GOT3 (cell line): ENCODE measurements at regions not wholly inside any gene's neighbourhood (a gene's known extent, or its start where the extent isn't known, plus 50 kb on each side); places are given as distances from the start of the nearest gene placed in this dataset.

Experiments
- DNase-seq: peaks from one replicate; lab custom pipeline; 2025; ENCODE audit warnings: mixed read lengths; lab: John Stamatoyannopoulos, UW

DNA sequence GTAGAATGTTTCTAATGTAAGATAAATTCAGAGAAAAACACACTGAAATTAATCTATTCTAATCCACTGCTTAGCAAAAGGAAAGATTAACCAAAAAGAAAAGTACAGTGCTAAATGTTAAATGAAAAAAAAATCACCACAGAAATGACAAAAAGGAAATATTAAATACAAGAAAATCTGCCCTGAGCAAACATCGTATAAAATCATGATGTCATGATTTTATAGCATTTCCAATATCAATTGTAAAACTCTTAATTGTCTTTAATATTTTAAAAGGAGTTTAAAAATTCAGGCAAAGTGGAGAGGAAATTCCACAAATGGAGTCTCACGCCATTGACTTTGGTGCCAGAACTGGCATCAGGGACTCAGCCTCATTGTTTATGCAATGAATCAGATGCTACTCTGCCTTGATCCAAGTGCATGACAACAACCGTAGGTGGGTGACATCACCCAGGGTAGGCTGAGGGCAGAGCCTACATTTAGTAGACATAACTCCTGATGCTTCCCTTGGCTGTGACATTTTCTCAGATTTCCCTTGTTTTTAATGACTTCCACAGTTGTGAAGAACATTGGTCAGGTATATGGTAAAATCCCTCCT is 696.8 kb downstream of the SEMA5A start:
- no peak for DNase-seq

DNA sequence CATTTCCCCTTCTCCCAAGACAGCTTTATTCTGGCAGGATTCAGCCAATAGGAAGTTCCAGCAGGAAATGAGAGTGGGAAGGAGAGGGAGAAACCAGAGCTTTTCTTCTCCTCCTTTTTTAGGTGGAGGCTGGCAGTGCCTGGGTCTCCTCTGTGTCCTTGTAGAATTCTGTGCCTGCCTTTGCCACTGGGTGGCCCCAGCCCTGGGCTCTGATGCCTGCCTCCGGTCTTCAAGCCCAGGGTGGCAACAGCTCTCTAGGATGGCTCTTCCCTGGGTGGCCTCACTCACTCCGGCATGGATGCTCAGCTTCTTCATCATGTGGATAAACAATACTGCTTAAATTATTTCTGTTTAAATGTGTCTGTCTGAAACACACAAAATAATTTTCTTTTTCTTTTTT is 694.8 kb downstream of the SEMA5A start:
- DNase-seq = no peak

DNA sequence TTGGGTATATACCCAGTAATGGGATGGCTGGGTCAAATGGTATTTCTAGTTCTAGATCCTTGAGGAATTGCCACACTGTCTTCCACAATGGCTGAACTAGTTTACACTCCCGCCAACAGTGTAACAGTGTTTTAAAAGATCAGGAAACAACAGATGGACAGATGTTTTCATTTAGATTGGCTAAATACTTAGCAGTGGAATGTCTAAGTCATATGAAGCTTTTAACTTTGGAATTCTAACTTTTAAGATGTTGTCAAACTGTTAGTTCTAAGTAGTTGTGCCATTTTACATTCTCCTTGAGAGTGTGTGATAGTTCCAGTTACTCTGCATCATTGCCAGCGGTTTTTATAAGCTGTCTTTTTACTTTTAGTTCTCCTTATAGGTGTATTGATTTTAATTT is 688.8 kb downstream of the SEMA5A start:
- no peak for DNase-seq

DNA sequence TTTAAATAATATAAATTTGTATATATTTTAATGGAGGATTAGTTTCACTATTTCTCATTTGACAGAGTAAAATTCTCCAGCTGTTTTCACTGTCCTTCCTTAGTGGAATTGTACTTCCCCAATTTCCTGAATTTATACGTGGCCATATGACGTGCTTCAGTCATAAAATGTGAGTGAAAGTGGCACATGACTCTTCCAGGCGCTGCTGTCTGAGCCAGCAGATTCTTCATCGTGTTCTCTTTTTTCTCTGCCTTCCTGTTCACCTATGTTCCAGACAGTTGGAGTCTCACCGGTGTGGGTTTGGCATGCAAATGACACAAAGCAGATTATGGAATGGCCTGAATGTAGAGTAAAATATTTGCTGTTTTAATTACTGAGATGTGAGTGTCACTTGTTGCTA is 684.1 kb downstream of the SEMA5A start:
- no peak for DNase-seq

DNA sequence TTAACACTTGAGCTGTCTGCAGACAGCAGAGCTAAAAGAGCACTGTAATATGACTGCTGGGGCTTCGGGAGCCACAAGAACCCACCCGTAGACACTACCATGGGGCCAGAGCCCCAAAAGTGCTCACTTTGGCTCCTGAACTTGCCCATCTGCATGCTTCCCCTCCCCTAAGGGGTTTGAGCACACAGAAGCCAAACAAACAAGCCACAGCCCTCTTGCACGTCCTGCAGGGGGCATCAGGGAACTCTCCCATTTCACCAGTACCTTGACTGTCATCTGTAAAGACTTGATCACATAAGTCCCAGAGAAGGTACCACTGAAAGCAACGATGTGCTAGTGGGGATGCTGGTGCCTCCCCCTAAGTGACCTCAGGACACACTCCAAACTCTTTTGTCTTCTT is 681.8 kb downstream of the SEMA5A start:
- DNase-seq = no peak

DNA sequence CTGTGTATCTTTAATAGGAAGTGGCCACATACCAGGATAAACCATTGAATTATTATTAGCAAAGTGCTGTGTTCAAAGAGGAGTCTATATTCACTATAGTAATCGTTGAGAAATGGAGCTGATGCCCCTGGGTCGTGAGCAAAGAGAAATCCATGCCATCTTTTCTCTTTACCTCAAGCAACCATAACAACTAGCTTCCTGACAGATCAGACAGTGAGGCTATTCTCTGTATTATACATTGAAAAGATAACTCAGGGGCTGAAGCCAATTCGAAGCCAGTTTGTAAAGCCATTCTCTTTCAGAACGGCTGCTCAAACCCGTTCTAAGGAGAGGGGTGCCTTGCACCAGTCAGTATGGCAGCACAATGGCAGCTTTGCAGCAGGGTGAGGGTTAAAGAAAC is 680.6 kb downstream of the SEMA5A start:
- no peak for DNase-seq

DNA sequence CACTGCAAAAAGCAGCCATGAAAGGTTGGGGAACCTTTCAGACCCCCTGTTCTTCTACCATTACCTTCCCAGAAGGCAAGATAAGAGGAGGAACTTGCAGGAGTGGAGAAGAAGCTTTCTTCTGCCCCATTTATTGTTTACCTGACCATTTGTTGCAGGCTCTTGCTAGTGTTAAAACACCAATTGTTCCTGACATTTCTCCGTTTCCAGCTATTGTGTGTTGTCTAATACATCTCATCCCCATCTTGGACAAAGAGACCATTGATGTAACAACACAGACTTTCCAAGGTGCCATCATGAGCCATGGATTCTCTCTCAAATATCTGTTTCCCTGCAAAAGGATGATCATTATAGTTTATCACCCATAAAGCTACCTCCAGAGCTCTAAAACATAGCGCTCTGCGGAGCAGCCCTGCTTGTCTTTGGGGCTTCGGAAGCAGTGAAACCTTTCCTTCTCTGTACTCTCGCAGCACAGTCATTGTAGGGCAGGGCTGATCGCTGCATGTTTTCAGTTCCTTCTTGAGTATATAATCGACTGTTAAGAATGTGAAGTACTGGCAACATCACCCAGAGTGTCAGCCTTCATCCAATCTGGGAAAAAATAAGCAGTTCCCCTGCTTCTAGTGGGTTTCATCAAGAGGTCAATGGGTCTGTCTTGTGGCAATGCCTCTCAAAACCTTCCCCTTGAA is 680.0 kb downstream of the SEMA5A start:
- no peak for DNase-seq

DNA sequence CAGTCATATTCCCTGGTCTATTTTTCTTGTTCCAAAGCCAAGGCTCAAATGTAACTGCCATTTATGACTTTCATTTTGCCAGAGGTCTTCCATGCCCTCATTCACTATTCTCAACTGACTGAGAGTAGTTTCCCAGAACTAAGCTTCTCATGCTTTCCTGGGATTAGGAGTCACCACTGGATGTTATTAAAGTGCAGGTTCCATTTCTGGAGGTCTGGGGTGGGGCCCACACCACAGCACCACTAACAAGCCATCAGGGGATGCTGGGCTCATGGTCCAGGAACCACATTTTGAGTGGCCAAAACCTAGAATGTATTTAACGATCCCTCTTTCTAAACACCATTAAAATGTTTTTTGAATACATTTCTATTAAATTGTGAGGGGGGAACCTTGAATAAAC is 677.6 kb downstream of the SEMA5A start:
- no peak for DNase-seq

DNA sequence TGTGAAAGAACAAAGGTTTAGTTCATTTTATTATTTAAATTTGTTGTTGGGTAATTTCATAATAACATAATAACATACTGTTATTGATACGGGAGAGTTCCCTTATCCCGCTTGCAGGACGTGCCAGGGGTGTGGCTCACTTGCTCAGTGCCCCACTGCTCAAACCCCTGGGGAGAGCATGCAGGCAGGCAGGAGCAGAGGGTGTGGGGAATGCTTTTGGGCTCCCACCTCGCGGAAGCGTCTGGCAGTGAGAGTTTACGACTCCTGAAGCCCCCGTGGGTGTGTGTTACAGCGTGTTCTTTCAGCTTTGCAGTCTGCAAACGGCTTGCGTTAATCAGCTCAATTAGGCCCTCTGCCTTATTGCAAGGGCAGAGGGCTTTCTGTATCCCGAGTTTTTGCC is 675.9 kb downstream of the SEMA5A start:
- no peak for DNase-seq

DNA sequence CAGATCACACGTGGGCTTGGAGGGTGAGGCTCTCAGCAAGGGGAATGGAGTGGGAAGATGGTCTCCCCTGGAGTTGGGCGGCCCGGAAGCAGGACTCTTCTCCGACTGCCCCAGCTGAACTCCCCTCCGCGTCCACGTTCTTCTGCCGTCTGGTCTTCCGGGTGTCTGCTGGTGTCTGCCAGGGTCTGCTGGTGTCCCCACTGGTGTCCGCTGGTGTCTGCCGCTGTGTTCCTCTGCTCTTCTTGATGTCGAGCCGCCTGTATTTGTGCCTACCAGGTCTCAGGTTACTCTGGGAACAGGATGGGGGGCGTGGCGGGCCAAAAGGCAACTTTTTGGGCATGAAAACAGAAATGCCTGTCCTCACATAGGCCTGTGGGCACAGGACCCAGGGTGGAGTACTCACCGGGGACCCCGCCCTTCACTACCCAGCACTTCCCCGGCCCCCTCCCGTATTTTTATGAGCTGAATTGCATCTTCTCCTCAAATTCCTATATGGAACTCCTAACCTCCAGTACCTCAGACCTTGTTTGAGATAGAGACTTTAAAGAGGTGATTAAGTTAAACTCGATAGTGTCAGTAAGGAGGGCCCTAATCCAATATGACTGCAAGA is 675.4 kb downstream of the SEMA5A start:
- no peak for DNase-seq

DNA sequence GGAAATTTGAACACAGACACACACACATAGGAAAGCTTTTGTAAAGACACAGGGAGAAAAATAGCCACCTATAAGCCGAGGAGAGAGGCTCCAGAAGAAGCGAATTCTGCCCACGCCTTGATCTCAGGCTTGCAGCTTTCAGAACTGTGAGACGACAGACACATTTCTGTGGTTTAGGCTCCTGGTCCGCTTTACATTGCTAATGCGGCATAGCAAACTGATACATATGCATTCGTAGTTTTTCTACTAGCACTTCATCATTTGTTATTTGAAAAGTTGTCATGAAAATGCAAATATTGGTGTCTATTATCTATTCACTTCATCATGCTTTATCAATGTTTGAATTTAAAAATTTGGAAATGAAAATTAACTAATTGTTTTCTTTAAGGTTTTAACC is 674.9 kb downstream of the SEMA5A start:
- no peak for DNase-seq

DNA sequence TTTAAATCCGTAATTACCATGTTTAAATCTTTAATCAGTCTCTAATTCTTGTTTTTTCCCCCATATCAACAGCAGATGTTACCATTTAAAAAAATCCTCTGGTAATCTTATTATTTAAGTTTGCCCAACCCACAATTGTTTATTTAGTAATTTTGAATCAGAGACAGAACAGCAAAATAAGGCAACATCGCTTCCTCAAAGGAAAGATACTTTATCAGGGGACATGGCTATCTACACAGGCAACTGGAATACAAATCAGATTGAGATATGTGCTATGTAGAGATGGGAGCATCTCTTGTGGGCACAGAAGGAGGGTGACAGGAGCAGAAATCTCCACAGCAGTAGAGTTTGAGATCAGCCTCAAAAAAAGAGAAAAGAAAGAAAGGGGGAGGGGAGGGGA is 674.4 kb downstream of the SEMA5A start:
- DNase-seq = no peak

DNA sequence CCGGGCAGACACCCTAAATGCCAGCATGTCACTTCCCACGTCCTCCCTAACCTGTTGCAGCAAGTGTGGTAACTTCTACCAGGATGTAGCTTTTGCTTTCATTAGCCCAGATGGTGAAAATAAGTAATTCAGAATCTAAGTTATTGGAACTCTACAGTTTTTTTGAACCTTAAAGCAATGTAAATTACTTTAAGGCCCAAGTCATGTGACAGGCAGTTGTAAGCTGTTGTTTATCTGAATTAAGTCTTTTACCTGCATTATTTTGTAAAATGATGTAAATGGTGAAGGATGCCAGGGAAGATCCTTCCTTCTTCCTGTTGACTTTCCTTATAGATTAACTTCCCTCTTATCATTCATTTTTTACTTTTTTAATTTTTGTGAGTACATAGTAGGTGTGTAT is 670.2 kb downstream of the SEMA5A start:
- DNase-seq = no peak

DNA sequence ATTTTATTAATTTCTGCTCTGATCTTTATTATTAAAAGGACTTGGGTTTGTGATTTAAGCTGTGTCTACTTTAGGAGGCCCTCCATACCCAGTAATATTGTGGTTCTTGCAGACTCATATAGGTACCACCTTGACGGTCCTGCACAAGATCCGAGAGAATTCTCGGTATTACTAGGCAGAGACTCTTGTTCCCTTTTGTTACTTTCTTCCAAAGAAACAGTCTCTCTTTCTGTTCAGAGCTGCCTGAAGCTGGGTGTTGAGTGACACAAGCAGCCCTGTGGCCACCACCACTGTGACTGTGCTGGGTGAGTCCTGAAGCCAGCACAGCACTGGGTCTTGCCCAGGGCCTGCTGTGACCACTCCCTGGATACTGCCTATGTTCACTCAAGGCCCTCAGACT is 666.6 kb downstream of the SEMA5A start:
- no peak for DNase-seq

DNA sequence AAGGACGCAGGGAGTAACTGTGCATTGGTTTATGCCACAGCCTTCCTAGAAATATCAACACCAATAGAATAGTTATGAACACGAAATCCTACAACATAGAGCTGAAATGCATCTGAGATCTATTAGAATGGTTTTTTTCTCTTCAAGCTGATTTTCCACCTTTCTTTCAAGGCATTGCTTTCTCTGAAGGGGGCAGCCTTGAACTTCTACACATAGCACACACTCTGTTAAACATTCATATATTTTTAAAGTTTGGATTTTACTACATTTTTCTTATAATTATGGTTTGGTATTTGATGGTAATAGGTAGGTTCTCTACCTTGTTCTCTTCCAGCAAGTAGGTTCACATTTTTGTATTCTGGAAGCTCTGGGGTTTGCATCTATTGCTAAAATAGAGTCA is 661.8 kb downstream of the SEMA5A start:
- no peak for DNase-seq

DNA sequence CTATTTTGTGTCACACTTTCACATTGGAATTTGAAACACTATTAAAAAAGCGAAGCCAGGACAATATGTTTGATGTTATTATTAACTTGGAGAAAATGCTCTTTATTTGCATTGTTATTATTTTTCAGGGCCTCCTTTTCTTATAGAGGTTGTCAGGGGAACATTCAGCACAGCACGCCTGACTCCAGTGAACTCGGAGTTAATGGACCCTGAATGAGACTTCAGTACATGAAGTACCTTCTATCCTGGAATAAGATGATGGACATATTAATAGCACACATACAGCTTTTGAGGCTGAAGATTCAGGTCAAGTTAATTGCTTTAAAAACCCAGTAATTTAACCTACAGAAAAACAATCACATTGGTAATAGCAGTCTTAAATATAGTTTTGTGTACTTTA is 652.9 kb downstream of the SEMA5A start:
- no peak for DNase-seq

DNA sequence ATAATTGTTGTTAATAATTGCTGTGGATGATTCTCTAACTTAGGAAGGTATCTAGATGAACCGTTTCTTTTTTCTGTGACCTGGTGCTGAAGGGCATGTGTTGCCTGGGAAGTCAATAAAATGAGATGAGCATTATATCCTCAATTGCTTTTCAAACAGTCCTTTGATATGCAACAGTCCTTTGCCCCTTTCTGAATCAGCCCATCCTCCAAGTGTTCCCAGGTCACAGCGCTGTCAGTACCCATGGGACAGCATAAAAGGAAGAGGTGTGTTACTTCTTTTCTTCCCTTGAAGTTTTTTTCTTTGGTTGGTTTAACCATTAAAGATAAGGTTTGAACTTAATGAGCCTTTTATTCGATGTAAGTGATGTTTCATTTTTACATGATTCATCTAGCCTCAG is 651.8 kb downstream of the SEMA5A start:
- no peak for DNase-seq

DNA sequence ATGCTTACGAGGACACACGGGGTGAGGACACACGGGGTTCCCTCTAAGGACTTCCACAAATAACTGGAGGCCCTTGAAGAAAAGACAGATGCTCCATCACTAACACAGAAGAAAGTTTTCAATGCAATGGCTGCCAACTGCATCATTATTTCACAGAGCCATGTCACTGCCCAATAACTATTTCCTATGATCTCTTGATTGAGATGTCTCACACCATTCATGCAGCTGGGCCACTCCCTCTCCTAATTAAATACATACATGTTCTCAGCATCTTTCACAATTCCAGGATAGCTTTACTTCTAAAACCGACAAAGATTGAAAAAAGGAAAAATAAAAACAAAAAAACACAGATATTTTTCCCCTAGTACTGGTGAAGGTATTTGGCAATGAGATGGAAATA is 650.8 kb downstream of the SEMA5A start:
- DNase-seq = no peak

DNA sequence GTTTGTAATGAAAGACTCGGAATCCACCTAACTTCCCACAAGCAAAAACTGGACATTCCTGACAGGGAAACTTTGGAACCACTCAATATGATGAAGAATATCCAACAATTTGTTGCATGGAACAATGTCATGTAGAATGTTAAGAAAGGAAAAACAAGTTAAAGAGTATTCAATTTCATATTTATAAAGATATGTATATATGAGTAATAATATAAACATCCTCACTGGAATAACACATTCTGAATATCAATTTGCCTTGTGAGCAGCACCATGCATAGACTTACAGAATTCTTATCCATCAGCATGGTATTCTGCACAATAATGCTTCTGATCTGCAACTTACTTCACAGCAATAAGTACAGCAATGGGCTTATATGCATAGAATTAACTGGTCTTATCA is 650.3 kb downstream of the SEMA5A start:
- DNase-seq = no peak

DNA sequence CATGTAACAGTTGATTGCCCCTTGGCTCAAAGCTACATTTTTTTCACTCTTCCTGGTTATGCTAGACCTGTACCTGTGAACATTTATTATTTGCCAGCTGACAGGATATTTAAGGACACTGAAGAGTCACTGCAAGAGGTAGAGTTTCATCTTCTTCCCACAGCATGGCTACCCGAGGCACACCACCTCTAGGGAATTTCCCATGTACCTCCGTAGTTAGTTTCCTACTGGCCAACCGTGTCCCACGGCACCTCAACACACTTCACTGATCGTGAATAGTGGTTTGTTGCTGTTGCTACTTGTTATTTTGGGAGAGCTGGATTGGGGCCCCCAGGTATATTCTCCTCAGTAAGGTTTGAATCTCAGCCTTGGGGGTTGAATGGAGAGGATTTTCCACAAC is 648.6 kb downstream of the SEMA5A start:
- no peak for DNase-seq

DNA sequence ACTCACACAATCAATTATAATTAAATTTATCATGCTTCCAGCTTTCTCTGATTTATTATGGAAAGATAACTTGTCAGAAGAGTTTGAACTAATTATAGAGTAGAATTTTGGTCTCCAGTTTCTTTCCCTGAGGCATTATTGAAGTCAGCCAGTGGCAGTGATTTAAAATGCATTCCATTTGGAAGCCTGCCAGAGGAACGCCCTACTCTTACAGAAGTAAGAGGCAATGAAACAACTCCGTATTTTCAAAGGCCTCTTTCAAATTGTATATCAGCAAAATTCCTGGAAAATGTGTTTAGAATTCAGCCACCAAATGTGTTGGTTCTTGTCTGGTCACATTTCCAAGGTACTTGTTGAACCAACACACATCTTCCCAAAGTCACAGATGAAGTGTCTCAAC is 640.9 kb downstream of the SEMA5A start:
- no peak for DNase-seq

DNA sequence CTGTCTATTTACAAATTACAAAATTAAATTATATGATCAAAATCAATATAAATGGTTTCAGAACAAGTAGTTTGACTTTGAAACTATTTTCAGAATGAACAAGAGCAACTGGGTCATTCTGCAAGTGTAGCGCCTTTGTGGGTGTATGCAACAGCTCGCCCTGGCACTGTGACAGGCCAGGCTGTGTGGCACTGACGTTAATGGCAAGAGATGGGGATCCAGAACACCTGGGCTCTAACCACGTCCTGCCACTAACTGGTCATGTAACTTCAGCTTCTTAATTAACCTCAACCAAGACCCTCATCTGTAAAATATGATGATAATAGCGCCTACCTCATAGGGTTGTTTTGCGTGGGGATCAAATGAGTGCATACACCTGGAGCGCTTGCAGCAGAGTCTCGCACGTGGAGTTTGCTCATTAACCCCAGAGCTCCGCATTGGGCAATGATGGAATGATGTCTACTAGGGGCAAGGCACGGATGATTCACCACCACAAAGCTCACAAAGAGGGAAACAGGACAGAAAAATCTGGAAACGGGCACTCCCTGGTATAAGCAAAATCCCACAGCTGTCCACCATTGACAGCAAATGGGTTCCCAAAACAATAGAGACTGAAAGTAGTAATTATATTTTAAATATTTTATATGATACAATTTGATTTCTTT is 639.4 kb downstream of the SEMA5A start:
- DNase-seq = no peak

DNA sequence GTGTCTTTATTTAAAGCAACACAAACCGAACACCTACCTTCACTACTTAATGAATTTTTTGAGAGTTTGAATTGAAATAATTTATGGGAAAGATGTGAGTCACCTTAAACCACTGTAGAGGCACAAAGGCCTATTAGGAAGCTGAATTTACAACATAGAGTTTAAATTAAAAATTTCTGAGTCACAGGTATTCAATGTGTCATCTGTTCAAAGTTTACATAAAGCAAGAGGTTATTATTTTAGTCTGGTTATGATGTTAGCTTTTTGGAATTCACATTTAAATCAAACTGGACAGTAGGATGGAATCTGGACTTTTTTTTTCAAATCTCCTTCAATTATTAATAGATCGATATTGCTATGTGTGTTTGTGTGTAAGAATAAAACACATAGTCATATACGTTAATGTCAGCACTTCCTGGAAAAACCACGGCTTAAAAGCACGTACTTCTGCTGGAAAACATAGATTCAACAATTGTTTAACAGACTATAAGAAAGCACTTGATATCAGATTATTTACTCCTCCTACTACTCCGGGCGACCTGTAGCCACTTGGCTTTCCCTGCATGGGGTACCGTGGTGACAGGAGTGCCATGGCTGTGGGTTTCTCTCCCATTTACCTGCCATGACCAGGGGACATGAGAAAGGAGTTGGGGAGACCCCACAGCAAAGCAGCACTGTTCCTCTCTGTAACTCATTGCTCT is 638.6 kb downstream of the SEMA5A start:
- DNase-seq = no peak
